ENCODE measurements at regions not wholly inside any gene's neighbourhood (a gene's known extent, or its start where the extent isn't known, plus 50 kb on each side); places are given as distances from the start of the nearest gene placed in this dataset.

DNA sequence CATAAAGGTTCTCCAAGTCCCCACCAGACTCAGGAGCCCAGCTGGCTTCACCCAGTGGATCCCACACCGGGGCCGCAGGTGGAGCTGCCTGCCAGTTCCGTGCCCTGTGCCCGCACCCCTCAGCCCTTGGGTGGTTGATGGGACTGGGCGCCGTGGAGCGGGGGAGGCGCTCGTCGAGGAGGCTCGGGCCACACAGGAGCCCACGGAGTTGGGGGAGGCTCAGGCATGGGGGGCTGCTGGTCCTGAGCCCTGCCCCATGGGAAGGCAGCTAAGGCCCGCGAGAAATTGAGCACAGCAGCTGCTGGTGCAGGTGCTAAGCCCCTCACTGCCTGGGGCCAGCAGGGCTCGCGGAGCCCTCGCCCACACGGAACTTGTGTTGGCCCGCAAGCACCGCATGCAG, 234.4 kb upstream of the HSF2 start:
- no peaks in the 10 kb centered on the region for H3K4me1 ChIP-seq (ENCODE audit: control insufficient read depth, insufficient read depth, low read length)
- no TSS peak for BruUV-seq (replicated peaks)
- no peak overlapping the region for H3K27ac ChIP-seq (ENCODE audit: low read length)
- in situ Hi-C loops (cut with HindIII; ENCODE audit: low pct_unique_long_range_greater_than_20kb, low sequenced_read_pairs) (no loop called here), intact Hi-C loops (cut with micrococcal nuclease; ENCODE audit: unreplicated experiment) (no loop called here)
- H3K9me3 ChIP-seq (ENCODE audit: control insufficient read depth, insufficient read depth, low read depth, low read length): no peaks in the 10 kb centered on the region
- ChIA-PET CTCF (no interaction called here), POLR2A (no interaction called here)
- H3K4me3 ChIP-seq (ENCODE audit: low read depth in 2 of 2, low read length in 2 of 2): no peak overlapping the region
- no peak for TF ChIP-seq SIN3A (IDR thresholded peaks at IDR 0.05; ENCODE audit: borderline replicate concordance, insufficient read depth, low read depth, low read length)
- TF ChIP-seq, protein P1, sequence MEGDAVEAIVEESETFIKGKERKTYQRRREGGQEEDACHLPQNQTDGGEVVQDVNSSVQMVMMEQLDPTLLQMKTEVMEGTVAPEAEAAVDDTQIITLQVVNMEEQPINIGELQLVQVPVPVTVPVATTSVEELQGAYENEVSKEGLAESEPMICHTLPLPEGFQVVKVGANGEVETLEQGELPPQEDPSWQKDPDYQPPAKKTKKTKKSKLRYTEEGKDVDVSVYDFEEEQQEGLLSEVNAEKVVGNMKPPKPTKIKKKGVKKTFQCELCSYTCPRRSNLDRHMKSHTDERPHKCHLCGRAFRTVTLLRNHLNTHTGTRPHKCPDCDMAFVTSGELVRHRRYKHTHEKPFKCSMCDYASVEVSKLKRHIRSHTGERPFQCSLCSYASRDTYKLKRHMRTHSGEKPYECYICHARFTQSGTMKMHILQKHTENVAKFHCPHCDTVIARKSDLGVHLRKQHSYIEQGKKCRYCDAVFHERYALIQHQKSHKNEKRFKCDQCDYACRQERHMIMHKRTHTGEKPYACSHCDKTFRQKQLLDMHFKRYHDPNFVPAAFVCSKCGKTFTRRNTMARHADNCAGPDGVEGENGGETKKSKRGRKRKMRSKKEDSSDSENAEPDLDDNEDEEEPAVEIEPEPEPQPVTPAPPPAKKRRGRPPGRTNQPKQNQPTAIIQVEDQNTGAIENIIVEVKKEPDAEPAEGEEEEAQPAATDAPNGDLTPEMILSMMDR (IDR thresholded peaks at IDR 0.05): no peak
- no peak for TF ChIP-seq POLR2AphosphoS5 (IDR thresholded peaks at IDR 0.05; ENCODE audit: low read depth, low read length)
- TF ChIP-seq TCF7L2 (IDR thresholded peaks at IDR 0.05; ENCODE audit: low read depth, low read length): no peak
- TF ChIP-seq, protein P2, sequence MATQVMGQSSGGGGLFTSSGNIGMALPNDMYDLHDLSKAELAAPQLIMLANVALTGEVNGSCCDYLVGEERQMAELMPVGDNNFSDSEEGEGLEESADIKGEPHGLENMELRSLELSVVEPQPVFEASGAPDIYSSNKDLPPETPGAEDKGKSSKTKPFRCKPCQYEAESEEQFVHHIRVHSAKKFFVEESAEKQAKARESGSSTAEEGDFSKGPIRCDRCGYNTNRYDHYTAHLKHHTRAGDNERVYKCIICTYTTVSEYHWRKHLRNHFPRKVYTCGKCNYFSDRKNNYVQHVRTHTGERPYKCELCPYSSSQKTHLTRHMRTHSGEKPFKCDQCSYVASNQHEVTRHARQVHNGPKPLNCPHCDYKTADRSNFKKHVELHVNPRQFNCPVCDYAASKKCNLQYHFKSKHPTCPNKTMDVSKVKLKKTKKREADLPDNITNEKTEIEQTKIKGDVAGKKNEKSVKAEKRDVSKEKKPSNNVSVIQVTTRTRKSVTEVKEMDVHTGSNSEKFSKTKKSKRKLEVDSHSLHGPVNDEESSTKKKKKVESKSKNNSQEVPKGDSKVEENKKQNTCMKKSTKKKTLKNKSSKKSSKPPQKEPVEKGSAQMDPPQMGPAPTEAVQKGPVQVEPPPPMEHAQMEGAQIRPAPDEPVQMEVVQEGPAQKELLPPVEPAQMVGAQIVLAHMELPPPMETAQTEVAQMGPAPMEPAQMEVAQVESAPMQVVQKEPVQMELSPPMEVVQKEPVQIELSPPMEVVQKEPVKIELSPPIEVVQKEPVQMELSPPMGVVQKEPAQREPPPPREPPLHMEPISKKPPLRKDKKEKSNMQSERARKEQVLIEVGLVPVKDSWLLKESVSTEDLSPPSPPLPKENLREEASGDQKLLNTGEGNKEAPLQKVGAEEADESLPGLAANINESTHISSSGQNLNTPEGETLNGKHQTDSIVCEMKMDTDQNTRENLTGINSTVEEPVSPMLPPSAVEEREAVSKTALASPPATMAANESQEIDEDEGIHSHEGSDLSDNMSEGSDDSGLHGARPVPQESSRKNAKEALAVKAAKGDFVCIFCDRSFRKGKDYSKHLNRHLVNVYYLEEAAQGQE (IDR thresholded peaks at IDR 0.05; ENCODE audit: insufficient read depth in 1 of 2, low read depth in 2 of 2, low read length in 1 of 2): no peak
- no peaks in the 10 kb centered on the region for H3K27me3 ChIP-seq (ENCODE audit: control insufficient read depth, insufficient read depth, low read length)
- H3K36me3 ChIP-seq (ENCODE audit: control insufficient read depth, insufficient read depth, low read length): no peaks in the 10 kb centered on the region
- ATAC-seq (no peak), DNase-seq (ENCODE audit: low read depth, low spot score) (no peak)

DNA sequence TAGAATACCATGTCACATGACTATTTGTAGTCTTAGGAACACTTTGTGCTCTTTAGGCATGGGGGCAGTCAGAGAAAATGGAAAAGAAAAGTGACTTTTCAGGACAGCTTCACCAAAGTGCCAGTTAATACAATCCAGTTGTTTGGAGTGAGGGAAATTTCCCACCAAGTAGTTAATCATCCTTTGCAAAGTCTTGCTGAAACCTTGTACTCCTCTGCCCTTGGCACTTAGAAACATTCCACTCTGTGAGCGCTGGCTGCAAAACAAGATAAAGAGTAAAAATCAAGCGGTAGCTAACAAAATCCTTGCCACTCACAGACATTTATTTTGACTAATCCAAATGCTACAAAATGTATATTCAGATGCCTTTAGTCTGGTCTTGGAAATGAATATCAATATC, 229.2 kb upstream of the HSF2 start:
- intact Hi-C loops (cut with micrococcal nuclease; ENCODE audit: unreplicated experiment) (no loop called here), in situ Hi-C loops (cut with HindIII; ENCODE audit: low pct_unique_long_range_greater_than_20kb, low sequenced_read_pairs) (no loop called here)
- CTCF ChIA-PET: no interaction called here
- no peaks in the 10 kb centered on the region for H3K9me3 ChIP-seq (ENCODE audit: control insufficient read depth, insufficient read depth, low read depth, low read length)
- ATAC-seq (no peak), DNase-seq (ENCODE audit: low read depth, low spot score) (no peak)
- BruUV-seq (replicated peaks): no TSS peak
- no peaks in the 10 kb centered on the region for H3K36me3 ChIP-seq (ENCODE audit: control insufficient read depth, insufficient read depth, low read length)
- no peaks in the 10 kb centered on the region for H3K27me3 ChIP-seq (ENCODE audit: control insufficient read depth, insufficient read depth, low read length)
- no peak overlapping the region for H3K4me3 ChIP-seq (ENCODE audit: low read depth in 2 of 2, low read length in 2 of 2)
- no peak overlapping the region for H3K27ac ChIP-seq (ENCODE audit: low read length)
- no peaks in the 10 kb centered on the region for H3K4me1 ChIP-seq (ENCODE audit: control insufficient read depth, insufficient read depth, low read length)
- TF ChIP-seq, protein P1 (IDR thresholded peaks at IDR 0.05): no peak
- TF ChIP-seq POLR2AphosphoS5 (IDR thresholded peaks at IDR 0.05; ENCODE audit: low read depth, low read length) (no peak), TCF7L2 (IDR thresholded peaks at IDR 0.05; ENCODE audit: low read depth, low read length) (no peak), SIN3A (IDR thresholded peaks at IDR 0.05; ENCODE audit: borderline replicate concordance, insufficient read depth, low read depth, low read length) (no peak)
- TF ChIP-seq, protein P2 (IDR thresholded peaks at IDR 0.05; ENCODE audit: insufficient read depth in 1 of 2, low read depth in 2 of 2, low read length in 1 of 2): no peak
- POLR2A ChIA-PET: no interaction called here

Measured in Panc1 (cell line).